ENCODE measurements at regions not wholly inside any gene's neighbourhood (a gene's known extent, or its start where the extent isn't known, plus 50 kb on each side); places are given as distances from the start of the nearest gene placed in this dataset.

DNA sequence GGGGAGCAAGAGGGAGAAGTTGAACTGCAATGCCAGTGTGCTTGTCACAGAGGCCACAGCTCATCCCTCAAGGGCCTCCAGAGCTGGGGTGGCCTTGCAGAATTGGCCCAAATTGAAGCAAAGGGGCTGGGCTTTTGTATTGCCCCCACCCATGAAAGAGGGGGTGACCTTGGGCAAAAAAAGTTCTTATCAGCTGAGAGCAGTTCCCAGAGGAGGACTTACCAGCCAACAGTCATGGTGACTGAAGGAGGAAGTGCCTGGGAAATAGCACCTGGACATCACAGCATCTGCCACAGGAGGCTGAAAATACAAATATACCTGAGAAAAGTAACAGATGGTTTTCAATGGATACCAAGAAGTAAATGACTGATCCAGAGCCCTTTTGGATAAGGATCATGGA lies 262.4 kb downstream of the MID1IP1 start:
- TF ChIP-seq EZH2phosphoT487 (IDR thresholded peaks at IDR 0.05; ENCODE audit: insufficient read depth, low read depth) (no peak), EZH2 (IDR thresholded peaks at IDR 0.05; ENCODE audit: insufficient read depth, poor library complexity, severe bottlenecking) (no peak)
